NCI-H82 treated with DMSO at 0.1 percent for 48 hours (cell line): ENCODE measurements at regions not wholly inside any gene's neighbourhood (a gene's known extent, or its start where the extent isn't known, plus 50 kb on each side); places are given as distances from the start of the nearest gene placed in this dataset.

ENCODE experiments used
- DNase-seq: peaks from one replicate; lab custom pipeline; 2025; ENCODE audit not compliant: unreplicated experiment; lab: John Stamatoyannopoulos, UW

- DNase-seq: no peak
These were observed 230.9 kb upstream of the CD96 start for GRCh38 chr3:111311126-111311525.

DNA sequence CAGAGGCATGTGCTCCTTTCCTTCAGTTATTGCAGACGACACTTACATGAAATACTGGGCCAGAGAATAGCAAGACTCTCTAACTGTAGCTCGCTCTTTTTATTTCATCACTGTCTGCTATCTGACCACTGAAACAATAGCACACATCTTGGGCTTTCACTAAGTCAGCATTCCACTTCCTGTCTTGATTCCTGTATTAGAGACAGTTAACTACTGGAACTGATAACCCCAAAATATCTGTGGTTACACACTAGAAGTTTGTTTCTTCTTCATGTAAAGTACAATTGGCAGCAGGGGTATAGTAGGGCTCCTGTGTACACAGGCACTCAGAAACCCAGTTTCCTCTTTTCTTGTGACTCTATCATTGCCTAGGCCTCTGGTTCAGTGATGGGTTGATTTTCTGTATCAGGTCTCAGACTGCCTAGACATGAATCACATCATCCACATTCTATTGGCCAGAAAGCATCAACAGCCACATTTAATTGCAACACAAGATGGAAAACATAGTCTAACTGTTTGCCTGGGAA is 230.2 kb upstream of the CD96 start:
- no peak for DNase-seq

- no peak for DNase-seq
These were observed 227.7 kb upstream of the CD96 start for GRCh38 chr3:111314181-111314873.

- DNase-seq: no peak
These were observed 227.1 kb upstream of the CD96 start for GRCh38 chr3:111314898-111315297.

GRCh38 chr3:111315930-111316587 is 225.9 kb upstream of the CD96 start:
- DNase-seq: no peak

DNA sequence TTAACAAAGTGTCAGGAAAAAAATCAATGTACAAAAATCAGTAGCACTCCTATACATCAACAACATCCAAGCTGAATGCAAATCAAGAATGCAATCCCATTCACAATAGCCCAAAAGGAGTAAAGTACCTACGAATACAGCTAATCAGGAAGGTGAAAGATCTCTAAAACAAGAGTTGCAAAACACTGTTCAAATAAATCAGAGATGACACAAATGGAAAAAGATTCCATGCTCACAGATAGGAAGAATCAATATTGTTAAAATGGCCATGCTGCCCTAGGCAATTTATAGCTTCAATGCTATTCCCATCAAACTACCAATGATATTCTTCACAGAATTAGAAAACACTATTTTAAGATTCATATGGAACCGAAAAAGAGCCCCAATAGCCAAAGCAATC is 223.7 kb upstream of the CD96 start:
- no peak for DNase-seq

GRCh38 chr3:111319598-111319997 is 222.4 kb upstream of the CD96 start:
- no peak for DNase-seq

GRCh38 chr3:111321786-111322185 is 220.2 kb upstream of the CD96 start:
- DNase-seq: no peak

DNA sequence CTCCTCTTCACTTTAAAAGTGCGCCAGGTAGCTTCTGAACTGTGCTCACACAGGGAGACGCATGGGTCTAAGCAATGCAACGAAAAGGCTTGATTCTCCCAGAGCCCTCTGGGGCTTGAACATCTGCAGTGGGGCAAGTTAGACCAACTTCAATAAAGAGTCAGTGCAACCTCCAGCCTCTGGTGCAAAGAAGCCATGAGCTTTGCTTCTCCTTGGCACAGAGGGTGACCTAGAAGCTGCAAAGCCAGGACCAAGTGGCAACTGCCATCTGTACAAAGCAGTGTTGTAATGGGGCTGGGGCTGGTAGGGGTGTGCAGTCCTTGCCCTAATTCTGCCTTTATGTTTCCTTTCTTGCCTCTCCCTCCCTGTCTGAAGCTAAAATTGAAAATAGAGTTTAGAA is 219.0 kb upstream of the CD96 start:
- no peak for DNase-seq

GRCh38 chr3:111324151-111324550 is 217.8 kb upstream of the CD96 start:
- DNase-seq: no peak

GRCh38 chr3:111324645-111325044 is 217.4 kb upstream of the CD96 start:
- DNase-seq: no peak

- no peak for DNase-seq
These were observed 216.8 kb upstream of the CD96 start for GRCh38 chr3:111325160-111325718.

- DNase-seq: no peak
These were observed 215.6 kb upstream of the CD96 start for GRCh38 chr3:111326144-111326995.

- no peak for DNase-seq
These were observed 210.7 kb upstream of the CD96 start for GRCh38 chr3:111331306-111331705.

DNA sequence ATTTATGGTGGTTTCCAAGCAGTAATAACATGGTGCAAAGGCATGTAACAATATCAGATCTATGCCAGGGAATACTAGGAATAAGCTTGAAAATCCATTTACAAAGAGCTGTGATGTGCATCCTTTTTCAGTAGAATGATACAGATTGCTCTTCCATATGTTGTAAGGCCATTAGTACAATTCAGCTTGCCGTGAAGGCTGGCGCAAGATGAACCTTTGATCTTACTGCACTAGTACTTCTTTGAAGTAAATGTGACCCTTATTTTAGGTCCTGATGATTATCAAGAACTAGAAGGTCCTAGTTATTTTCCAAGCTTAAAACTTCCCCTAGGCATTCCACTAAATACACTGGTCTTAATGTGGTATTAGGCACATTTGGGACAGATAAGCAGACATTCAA is 210.1 kb upstream of the CD96 start:
- no peak for DNase-seq

DNA sequence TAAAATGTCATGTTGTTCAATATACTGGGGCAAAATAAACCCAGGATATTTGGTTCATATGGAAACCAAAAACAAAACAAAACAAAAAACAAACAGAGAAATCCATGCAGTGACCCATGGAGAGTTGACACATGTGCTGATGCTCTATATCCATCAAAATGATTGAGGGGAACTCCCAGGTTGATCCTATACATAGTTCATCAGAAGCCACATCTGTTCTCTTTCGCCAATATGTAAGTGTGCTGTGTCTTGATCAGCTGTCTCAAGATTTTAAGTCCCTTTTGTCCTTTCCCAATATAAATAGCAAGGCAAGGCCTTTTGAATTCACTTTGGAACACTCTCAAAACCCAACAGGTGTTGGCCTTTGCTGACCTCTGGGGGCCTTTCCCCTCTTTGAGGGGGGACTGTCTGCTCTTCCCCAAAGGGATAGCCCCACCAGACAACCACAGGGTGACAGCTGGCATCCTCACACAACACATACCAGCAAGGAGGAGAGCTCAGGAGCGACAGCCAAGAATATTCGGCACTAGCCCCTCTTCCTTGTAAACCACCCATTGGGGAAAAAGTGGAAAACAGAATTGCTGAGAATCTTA is 209.4 kb upstream of the CD96 start:
- DNase-seq: no peak

- DNase-seq: no peak
These were observed 208.4 kb upstream of the CD96 start for GRCh38 chr3:111333642-111334041.

GRCh38 chr3:111335512-111336303 is 206.3 kb upstream of the CD96 start:
- DNase-seq: no peak

- DNase-seq: no peak
These were observed 205.5 kb upstream of the CD96 start for GRCh38 chr3:111336511-111336910.

DNA sequence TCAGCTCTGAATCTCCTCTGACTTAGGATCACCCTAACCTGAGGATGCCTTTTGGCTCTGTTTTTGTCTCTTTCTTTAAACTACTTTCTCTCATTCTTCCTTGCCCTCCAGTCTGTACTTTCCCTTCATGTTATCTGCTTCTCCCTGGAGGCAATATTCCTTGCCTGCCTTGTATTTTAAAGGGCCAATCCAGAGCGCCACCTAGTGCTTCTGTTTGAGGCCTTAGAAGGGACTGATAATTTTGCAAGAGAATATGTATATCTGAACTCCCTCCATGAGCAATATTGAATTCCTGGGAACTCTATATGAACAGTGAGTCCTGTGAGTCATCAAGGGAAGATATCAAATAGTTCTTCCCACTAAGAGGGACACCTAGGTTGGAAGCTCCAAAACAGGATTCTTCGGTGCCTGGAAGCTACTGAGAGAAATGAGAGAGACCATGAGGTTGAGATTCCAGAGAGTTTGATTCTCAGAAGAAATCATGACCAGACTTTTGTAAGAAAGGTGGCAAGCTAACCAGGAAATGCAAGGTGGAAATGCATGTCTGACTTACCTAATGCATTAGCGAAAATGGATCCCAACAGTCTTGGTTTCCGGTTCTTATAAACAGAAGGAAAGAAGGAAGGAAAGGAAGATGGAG is 203.8 kb upstream of the CD96 start:
- DNase-seq: peak; percentile 38
